SKM-1 (cell line): ENCODE measurements at regions not wholly inside any gene's neighbourhood (a gene's known extent, or its start where the extent isn't known, plus 50 kb on each side); places are given as distances from the start of the nearest gene placed in this dataset.

Experiments used
- DNase-seq: peaks from one replicate; lab custom pipeline; 2025; ENCODE audit not compliant: unreplicated experiment; lab: John Stamatoyannopoulos, UW

DNA sequence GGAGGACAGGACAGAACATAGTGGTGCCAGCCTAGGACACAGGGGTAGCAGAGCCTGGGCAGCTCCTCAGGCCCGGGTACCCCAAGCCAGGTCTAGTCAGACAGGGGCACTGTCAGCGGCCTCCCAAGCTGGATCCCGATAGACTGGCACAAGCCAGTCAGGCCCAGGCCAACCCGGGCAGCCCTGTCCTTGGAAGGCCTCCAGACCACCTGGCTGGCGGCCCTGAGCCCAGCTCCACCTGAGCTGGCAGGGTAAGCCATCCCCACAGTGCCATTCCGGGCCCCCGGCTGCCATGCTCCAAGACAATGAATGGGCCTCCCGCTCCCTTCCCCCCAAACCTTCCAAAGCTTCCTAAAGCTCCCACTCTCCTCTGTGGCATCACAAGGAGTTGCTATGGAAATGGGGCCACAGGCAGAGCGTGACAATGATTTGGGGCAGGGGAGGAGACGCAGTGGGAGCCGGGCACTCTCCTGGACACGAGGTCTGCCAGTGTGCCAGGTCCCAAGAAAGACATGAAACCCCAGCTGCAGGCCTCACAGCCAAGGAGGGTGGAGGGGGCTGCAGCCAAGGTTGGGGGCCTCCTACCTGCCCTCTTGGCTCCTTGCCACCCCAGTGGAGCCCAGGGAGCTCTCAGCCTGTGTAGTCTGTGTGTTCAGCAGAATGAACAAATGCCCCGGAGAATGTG lies 165.6 kb upstream of the LINGO1 start:
- DNase-seq = no peak

DNA sequence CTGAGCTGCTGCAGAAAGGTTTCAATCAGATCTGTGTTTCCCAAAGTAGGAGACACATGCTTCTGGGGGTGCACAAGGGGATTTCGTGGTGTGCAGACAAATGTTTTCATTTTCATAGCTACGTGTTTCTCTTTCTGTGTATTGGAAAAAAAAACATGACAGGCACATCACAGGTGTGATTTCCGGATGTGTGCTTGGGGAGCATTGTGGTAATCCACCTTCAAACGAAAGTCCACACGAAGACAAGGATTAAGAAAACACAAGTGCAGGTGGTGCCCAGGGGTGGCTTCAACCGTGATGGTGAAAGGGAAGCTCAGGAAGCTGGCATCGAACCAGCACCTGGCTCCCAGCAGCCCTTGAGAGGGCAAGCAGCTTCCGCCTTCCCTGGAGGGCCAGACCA lies 164.6 kb upstream of the LINGO1 start:
- no peak for DNase-seq

GRCh38 chr15:77796046-77796729 lies 163.5 kb upstream of the LINGO1 start:
- no peak for DNase-seq

DNA sequence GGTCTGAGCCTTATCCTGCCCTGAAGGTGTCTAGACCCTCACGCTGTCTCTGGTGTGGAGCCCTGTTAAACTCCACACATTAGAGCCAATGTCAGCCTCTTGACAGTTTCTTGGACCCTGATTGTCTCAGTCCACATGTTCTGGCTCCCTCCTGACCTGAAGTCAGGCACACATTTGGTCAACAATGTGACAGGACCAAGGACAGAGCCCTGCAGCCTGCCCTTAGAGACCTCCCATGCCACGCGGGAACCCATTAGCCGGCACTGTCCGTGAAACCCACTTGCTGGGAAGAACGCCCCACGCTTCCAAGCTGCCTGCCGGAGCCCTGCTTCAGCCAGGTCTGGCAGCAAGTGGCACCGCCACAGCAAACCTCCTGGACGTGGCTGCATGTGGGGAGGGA lies 162.7 kb upstream of the LINGO1 start:
- no peak for DNase-seq

- DNase-seq = no peak
Measured at GRCh38 chr15:77791941-77792340, 159.2 kb upstream of the LINGO1 start.

DNA sequence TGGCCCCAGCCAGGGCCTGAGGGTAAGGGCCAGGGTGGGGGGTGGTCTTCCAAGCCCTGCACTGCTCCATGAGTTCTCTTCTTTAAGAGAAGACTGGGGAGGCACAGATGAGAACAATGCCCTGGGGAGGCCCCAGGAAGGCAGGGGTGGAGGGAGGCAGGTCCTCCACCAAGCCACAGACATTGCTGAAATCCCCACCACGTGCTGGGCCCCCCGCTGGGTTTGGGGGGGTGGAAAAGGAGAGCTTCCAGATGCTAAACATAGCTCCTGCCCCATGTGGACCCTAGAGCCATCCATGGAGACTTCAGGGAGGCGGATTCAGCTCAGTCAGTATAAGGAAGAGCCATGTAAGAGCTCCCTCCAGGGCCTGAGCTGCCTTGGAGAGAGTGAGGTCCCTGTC lies 157.8 kb upstream of the LINGO1 start:
- DNase-seq = no peak

DNA sequence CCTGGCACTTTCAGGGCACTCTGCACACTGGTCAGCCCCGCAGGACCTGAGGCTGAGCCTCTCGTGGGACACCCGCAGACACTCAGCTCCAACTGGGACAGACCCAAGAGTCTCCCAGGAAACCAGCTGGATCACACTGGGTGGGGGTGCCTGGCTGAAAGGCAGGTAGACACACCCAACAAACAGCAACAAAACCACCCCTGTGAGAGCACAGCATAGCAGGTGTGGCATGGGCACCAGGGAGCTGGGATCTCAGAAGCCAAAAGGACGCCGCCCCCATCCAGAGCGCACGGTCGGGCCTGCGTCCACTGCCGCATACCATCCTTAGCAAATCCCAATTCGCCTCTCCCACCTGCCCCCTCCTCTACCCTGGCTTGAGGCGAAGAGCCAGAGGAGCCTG lies 154.2 kb upstream of the LINGO1 start:
- no peak for DNase-seq

DNA sequence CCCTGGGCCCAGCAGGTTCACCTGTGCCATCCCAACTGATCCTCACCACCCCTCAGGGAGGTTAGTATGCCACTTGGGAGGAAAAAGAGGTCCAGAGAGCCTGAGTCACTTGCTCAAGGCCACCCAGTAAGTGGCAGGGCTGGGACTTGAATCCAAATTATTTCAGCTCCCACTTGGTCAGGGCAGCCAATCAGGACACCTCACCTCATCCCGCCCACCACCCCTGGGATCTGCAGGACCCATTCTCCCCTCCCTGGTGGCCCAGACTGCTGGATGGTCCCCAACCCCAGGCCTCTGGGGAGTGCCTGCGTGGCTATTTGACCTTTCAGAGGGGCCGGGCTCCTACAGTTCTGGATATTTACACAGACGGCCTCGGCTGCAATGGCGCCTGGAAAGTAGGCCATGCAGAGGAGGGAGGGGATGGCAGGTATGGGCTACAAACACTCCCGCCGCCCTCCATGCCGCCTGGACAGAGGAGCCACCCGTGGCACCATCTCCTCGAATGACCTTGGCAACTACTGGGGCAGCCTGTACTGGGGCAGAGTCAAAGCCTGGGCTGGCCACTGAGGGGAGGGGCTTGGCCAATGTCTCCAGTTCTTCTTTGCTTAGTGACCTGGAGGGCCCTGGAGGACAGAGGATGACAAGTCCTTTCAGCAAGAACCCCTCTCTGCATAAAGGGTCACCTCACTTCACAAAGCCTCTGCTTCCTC lies 153.6 kb upstream of the LINGO1 start:
- no peak for DNase-seq

DNA sequence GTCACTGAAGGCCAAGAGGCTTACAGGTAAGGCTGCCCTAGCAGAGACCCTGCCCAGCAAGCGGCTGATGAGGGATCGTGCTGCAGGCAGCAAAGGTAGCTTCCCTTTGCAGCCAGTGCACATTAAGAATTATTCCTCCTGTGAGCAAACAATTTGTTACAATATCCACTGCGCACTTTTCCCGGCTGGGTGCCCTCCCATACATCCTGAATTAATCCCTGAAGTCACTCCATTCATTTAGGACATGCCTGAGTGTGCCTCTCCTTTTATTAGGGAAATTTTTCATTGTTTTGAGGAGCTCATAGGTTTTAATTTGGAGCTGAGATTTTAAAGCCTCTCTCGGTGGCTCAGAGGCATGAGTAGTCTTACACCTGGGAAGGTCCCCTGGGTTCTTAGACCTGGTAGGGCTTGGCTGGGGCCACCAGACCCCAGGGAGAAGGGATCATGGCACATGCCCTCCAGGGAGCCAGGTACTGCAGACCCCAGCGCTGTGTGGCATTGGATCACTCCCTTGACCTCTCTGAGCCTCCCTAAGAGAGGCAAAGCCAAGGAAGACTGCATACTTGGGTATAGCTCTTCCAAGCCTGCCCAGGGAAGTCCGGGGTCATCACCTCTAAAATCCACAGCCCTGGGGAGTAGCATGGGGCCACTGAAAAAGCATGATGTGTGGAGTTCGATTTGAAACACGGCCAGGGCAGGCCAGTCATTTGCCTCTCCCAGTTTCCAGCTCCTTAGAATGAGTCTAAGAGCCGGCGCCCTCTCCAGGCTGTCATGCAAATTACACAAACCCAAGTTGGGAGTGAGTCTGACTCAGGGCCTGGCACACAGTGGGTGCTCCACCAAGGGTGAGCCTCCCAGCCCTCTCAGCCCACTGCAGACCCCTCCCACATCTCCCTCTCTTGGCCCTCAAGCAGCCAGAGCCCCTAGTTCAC lies 151.9 kb upstream of the LINGO1 start:
- DNase-seq = no peak

- DNase-seq = no peak
Measured at GRCh38 chr15:77783636-77784035, 150.9 kb upstream of the LINGO1 start.

GRCh38 chr15:77782691-77783090 lies 150.0 kb upstream of the LINGO1 start:
- no peak for DNase-seq

GRCh38 chr15:77781946-77782240 lies 149.2 kb upstream of the LINGO1 start:
- DNase-seq = no peak

GRCh38 chr15:77781151-77781945 lies 148.6 kb upstream of the LINGO1 start:
- no peak for DNase-seq

DNA sequence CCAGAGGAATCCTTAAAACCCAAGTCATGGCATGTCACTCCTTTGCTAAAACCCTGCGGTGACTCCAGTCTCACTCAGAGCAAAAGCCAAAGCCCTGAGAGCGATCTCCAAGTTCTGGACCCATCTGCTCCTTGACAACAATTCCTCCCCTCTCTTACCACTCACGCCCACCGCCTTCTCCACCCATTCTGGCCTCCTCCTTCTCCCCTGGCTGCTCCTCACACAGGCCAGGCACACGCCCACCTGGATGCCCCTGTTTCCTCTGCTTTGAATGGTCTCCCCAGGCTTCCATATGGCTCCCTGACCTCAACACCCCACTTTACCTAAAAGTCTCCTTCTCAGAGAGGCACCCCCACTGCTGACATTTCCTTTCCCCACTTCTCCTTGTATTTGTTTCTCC lies 146.1 kb upstream of the LINGO1 start:
- DNase-seq = no peak

GRCh38 chr15:77775837-77776236 lies 143.1 kb upstream of the LINGO1 start:
- no peak for DNase-seq

DNA sequence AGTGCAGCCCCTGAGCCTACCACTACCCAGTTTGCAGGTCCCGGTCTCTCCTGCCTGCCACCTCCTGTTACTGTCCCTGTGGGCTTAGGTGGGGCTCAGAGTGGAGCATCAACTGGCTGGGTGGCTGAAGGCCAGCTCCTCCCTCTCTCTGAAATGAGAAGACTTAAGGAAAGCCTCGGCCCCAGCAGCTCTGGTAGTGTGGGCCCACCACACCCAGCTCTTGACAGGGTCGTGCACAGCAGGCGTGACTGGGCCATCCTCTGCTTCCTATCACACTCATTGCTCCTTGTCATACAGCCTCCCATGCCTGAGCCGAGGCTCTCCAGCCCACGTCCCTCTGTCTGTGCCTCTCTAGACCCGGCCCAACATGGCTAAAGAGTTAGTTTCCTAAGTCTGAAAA lies 142.7 kb upstream of the LINGO1 start:
- no peak for DNase-seq

- no peak for DNase-seq
Measured at GRCh38 chr15:77774350-77774749, 141.6 kb upstream of the LINGO1 start.

DNA sequence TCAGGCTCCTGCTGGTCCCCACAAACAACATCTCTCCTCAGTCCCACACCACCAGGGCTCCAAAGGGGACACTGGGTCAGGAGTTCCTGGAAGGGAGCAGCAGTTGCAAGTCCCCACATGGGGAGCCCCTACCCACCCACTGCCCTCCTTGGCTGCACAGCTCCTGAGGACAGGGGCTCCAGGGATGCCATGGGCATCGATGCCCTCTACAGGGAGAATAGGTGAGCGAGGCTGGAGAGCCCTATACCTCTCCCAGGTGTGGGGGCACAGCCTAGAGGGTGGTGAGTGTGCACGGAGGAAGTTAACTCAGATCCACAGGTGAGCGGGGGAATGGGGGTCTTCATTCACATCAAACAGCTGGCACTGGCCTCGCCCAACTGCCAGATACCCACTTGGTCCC lies 141.2 kb upstream of the LINGO1 start:
- no peak for DNase-seq

GRCh38 chr15:77772641-77773402 lies 140.1 kb upstream of the LINGO1 start:
- no peak for DNase-seq

DNA sequence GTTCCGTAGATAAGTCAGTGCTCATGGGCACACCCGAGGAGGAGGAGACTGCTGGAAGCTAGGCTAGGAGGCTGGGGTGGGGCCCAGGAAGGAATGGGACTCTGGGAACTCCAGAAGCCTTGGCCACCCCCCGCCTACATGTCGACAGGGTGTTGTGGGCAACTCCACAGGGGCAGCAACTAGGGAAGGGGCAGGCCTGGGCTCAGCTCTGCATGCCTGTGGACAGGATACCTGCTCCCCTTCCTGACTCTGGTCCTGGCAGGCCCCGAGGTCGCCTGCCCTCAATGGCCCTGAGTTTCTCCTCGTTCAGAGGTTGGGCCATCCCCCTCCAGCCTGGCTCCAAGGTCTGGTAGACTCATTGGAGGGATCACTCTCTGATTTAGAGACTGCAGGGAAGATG lies 138.9 kb upstream of the LINGO1 start:
- no peak for DNase-seq
